ENCODE measurements at regions not wholly inside any gene's neighbourhood (a gene's known extent, or its start where the extent isn't known, plus 50 kb on each side); places are given as distances from the start of the nearest gene placed in this dataset.
"Not testable (repeated sequence)": the region's sequence is repeated elsewhere in the genome, so short reads cannot be mapped to it uniquely, and the experiment has no call there.

DNA sequence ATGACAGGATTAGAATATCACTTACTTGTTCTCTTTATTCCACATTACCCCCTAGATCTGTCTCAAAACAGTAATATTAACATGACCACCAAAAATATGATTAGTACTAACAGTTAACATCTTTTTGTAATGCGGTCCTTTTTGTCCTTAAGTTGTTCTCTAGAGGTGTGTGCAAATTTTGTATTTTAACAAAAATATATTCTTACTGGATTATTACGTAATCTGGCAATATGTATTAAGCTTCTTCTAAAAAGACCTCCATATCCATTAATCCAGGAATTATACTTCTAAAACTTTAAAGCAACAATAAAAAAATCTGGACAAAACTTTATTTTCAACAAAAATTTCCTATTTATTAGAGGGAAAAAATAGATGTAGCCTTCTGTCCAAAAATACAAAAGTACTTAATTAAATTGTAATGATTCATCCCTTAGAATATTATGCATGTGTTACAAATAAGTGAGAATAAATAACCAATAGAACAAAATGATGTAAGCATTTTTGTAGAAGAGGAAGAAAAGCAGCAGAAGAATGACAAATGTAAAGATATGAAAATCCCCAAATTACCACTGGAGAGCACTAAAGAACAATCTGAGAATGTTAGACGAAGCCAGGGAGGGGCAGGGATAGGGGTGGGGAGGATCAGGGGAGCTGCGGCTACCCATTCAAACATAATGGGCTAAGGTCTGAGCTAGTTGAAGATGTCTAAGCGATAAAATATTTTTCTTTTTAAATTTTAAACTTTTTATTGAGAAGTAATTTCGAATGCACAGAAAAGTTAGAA lies 945.6 kb downstream of the MCTP2 start:
- Histone ChIP-seq H3K4me3 (ENCODE audit: low read length) (no peak overlapping the region), H3K27me3 (ENCODE audit: insufficient read depth, low read length) (no peaks in the 10 kb centered on the region), H3K27ac (ENCODE audit: low read length) (no peak overlapping the region), H3K9ac (ENCODE audit: low read depth, low read length) (no peak overlapping the region), H3K4me1 (ENCODE audit: insufficient read depth, low read length) (no peaks in the 10 kb centered on the region), H3K36me3 (ENCODE audit: insufficient read depth, low read depth, low read length) (no peaks in the 10 kb centered on the region), H3K9me3 (ENCODE audit: insufficient read depth, low read depth, low read length) (peaks cover 5% of the 10 kb centered on the region)

GRCh38 chr15:95180530-95180929 lies 949.2 kb downstream of the MCTP2 start:
- Histone ChIP-seq H3K9ac (ENCODE audit: low read depth, low read length) (no peak overlapping the region), H3K4me1 (ENCODE audit: insufficient read depth, low read length) (no peaks in the 10 kb centered on the region), H3K27me3 (ENCODE audit: insufficient read depth, low read length) (no peaks in the 10 kb centered on the region)

GRCh38 chr15:95182091-95182490 lies 950.7 kb downstream of the MCTP2 start:
- Histone ChIP-seq H3K9ac (ENCODE audit: low read depth, low read length) (no peak overlapping the region), H3K4me1 (ENCODE audit: insufficient read depth, low read length) (no peaks in the 10 kb centered on the region), H3K36me3 (ENCODE audit: insufficient read depth, low read depth, low read length) (no peaks in the 10 kb centered on the region), H3K27me3 (ENCODE audit: insufficient read depth, low read length) (no peaks in the 10 kb centered on the region), H3K9me3 (ENCODE audit: insufficient read depth, low read depth, low read length) (peaks cover 5% of the 10 kb centered on the region), H3K4me3 (ENCODE audit: low read length) (no peak overlapping the region), H3K27ac (ENCODE audit: low read length) (no peak overlapping the region)

More at GRCh38 chr15:95180530-95180929, 949.2 kb downstream of the MCTP2 start:
- no peak overlapping the region for H3K27ac ChIP-seq (ENCODE audit: low read length)
- H3K36me3 ChIP-seq (ENCODE audit: insufficient read depth, low read depth, low read length) = no peaks in the 10 kb centered on the region
- H3K9me3 ChIP-seq (ENCODE audit: insufficient read depth, low read depth, low read length) = peaks cover 5% of the 10 kb centered on the region
- no peak overlapping the region for H3K4me3 ChIP-seq (ENCODE audit: low read length)

- no peak overlapping the region for H3K9ac ChIP-seq (ENCODE audit: low read depth, low read length)
- H3K9me3 ChIP-seq (ENCODE audit: insufficient read depth, low read depth, low read length) = peaks cover 12% of the 10 kb centered on the region
- no peak overlapping the region for H3K27ac ChIP-seq (ENCODE audit: low read length)
- H3K36me3 ChIP-seq (ENCODE audit: insufficient read depth, low read depth, low read length) = no peaks in the 10 kb centered on the region
- no peaks in the 10 kb centered on the region for H3K27me3 ChIP-seq (ENCODE audit: insufficient read depth, low read length)
- H3K4me3 ChIP-seq (ENCODE audit: low read length) = no peak overlapping the region
- H3K4me1 ChIP-seq (ENCODE audit: insufficient read depth, low read length) = peaks cover 13% of the 10 kb centered on the region
These were observed 961.6 kb downstream of the MCTP2 start for GRCh38 chr15:95192923-95193322.

DNA sequence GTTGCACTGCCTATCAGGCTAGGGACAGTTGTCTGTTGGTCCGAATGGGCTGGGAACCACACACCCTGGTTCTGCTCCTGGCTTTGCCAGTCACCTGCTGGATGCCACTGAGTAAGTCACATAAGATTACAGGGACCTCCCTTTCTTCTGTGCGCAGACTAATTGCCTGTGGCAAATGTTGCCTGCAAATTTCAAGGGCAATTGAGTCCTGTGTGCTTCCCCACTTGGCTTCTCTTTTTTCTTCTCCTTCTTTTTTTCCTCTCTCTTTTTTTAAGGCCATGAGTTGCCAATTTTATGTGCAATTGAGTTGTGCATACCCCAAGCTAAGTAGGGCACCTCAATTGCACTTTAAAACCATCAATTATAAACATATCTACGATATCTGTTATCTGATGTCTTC lies 963.4 kb downstream of the MCTP2 start:
- Histone ChIP-seq H3K4me3 (ENCODE audit: low read length) (no peak overlapping the region), H3K36me3 (ENCODE audit: insufficient read depth, low read depth, low read length) (no peaks in the 10 kb centered on the region), H3K9ac (ENCODE audit: low read depth, low read length) (no peak overlapping the region), H3K9me3 (ENCODE audit: insufficient read depth, low read depth, low read length) (peaks cover 3% of the 10 kb centered on the region), H3K27me3 (ENCODE audit: insufficient read depth, low read length) (no peaks in the 10 kb centered on the region), H3K4me1 (ENCODE audit: insufficient read depth, low read length) (peaks cover 13% of the 10 kb centered on the region), H3K27ac (ENCODE audit: low read length) (no peak overlapping the region)

- no peaks in the 10 kb centered on the region for H3K36me3 ChIP-seq (ENCODE audit: insufficient read depth, low read depth, low read length)
- H3K9me3 ChIP-seq (ENCODE audit: insufficient read depth, low read depth, low read length) = peaks cover 9% of the 10 kb centered on the region; the same call in 1 of the 2 replicates
- no peak overlapping the region for H3K27ac ChIP-seq (ENCODE audit: low read length)
- no peak overlapping the region for H3K9ac ChIP-seq (ENCODE audit: low read depth, low read length)
- peaks cover 13% of the 10 kb centered on the region for H3K4me1 ChIP-seq (ENCODE audit: insufficient read depth, low read length)
- no peak overlapping the region for H3K4me3 ChIP-seq (ENCODE audit: low read length)
- no peaks in the 10 kb centered on the region for H3K27me3 ChIP-seq (ENCODE audit: insufficient read depth, low read length)
These were observed 965.0 kb downstream of the MCTP2 start for GRCh38 chr15:95196176-95196915.

DNA sequence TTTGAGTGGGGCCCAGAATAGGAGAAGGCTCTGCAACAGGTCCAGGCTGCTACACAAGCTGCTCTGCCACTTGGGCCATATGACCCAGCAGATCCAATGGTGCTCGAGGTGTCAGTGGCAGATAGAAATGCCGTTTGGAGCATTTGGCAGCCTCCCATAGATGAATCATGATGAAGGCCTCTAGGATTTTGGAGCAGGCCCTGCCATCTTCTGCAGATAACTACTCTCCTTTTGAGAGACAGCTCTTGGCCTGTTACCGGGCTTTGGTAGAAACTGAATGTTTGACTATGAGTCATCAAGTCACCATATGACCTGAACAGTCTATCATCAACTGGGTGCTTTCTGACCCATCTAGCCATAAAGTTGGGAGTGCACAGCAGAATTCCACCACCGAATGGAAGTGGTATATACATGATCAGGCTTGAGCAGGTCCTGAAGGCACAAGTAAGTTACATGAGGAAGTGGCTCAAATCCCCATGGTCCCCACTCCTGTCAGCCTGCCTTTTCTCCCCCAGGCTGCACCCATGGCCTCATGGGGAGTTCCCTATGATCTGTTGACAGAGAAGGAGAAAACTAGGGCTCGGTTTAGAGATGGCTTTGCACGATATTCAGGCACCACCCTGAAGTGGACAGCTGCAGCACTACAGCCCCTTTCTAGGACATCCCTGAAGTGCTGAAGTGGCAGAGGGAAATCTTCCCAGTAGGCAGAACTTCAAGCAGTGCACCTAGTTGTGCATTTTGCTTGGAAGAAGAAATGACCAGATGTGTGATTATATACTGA lies 971.4 kb downstream of the MCTP2 start:
- H3K9ac ChIP-seq (ENCODE audit: low read depth, low read length) = no peak overlapping the region
- H3K27me3 ChIP-seq (ENCODE audit: insufficient read depth, low read length) = no peaks in the 10 kb centered on the region
- H3K36me3 ChIP-seq (ENCODE audit: insufficient read depth, low read depth, low read length) = no peaks in the 10 kb centered on the region
- no peak overlapping the region for H3K4me3 ChIP-seq (ENCODE audit: low read length)
- peaks cover 9% of the 10 kb centered on the region for H3K9me3 ChIP-seq (ENCODE audit: insufficient read depth, low read depth, low read length)
- H3K4me1 ChIP-seq (ENCODE audit: insufficient read depth, low read length) = no peaks in the 10 kb centered on the region
- H3K27ac ChIP-seq (ENCODE audit: low read length) = no peak overlapping the region

GRCh38 chr15:95205077-95205476 lies 973.7 kb downstream of the MCTP2 start:
- H3K4me3 ChIP-seq (ENCODE audit: low read length) = no peak overlapping the region
- H3K27ac ChIP-seq (ENCODE audit: low read length) = no peak overlapping the region
- no peak overlapping the region for H3K9ac ChIP-seq (ENCODE audit: low read depth, low read length)
- no peaks in the 10 kb centered on the region for H3K27me3 ChIP-seq (ENCODE audit: insufficient read depth, low read length)
- H3K4me1 ChIP-seq (ENCODE audit: insufficient read depth, low read length) = no peaks in the 10 kb centered on the region
- H3K9me3 ChIP-seq (ENCODE audit: insufficient read depth, low read depth, low read length) = peaks cover 8% of the 10 kb centered on the region
- no peaks in the 10 kb centered on the region for H3K36me3 ChIP-seq (ENCODE audit: insufficient read depth, low read depth, low read length)

- H3K27ac ChIP-seq (ENCODE audit: low read length); H3K4me1 ChIP-seq (ENCODE audit: insufficient read depth, low read length); H3K27me3 ChIP-seq (ENCODE audit: insufficient read depth, low read length); H3K9me3 ChIP-seq (ENCODE audit: insufficient read depth, low read depth, low read length); H3K36me3 ChIP-seq (ENCODE audit: insufficient read depth, low read depth, low read length); H3K4me3 ChIP-seq (ENCODE audit: low read length); H3K9ac ChIP-seq (ENCODE audit: low read depth, low read length): not testable (repeated sequence)
These were observed 974.5 kb downstream of the MCTP2 start for GRCh38 chr15:95205830-95206229.

DNA sequence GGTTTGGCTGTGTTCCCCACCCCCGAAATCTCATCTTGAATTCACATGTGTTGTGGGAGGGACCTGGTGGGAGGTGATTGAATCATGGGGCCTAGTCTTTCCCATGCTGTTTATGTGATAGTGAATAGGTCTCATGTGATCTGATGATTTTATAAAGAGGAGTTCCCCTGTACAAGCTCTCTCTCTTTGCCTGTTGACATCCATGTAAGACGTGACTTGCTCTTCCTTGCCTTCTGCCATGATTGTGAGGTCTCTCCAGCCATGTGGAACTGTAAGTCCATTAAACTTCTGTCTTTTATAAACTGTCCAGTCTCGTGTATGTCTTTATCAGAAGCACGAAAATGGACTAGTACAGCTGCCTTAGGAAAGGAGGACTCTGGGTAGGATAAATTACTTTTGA lies 976.7 kb downstream of the MCTP2 start:
- Histone ChIP-seq H3K4me3 (ENCODE audit: low read length) (no peak overlapping the region), H3K4me1 (ENCODE audit: insufficient read depth, low read length) (no peaks in the 10 kb centered on the region), H3K9ac (ENCODE audit: low read depth, low read length) (no peak overlapping the region), H3K27ac (ENCODE audit: low read length) (no peak overlapping the region), H3K9me3 (ENCODE audit: insufficient read depth, low read depth, low read length) (peaks cover 9% of the 10 kb centered on the region), H3K27me3 (ENCODE audit: insufficient read depth, low read length) (no peaks in the 10 kb centered on the region), H3K36me3 (ENCODE audit: insufficient read depth, low read depth, low read length) (no peaks in the 10 kb centered on the region)

DNA sequence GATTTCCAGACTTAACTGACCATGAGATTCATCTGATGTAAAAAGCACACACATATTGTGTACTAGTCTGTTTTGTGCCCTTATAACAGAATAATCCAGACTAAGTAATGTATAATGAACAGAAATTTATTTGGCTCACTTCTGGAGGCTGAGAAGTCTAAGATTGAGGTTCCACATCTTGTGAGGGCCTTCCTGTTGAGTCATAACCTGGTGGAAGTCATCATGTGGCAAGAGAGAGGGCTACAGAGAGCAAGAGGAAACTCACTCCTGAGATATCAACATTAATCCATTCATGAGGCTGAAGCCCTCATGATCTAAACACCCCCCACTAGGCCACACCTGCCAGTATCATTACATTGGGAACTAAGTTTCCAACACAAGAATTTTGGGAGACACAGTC lies 977.6 kb downstream of the MCTP2 start:
- H3K36me3 ChIP-seq (ENCODE audit: insufficient read depth, low read depth, low read length) = no peaks in the 10 kb centered on the region
- no peak overlapping the region for H3K4me3 ChIP-seq (ENCODE audit: low read length)
- H3K27ac ChIP-seq (ENCODE audit: low read length) = no peak overlapping the region
- H3K9me3 ChIP-seq (ENCODE audit: insufficient read depth, low read depth, low read length) = peaks cover 9% of the 10 kb centered on the region
- H3K9ac ChIP-seq (ENCODE audit: low read depth, low read length) = no peak overlapping the region
- H3K4me1 ChIP-seq (ENCODE audit: insufficient read depth, low read length) = no peaks in the 10 kb centered on the region
- no peaks in the 10 kb centered on the region for H3K27me3 ChIP-seq (ENCODE audit: insufficient read depth, low read length)

Measured in iPS-20b (cell line).